GM10248 (cell line): ENCODE measurements at regions not wholly inside any gene's neighbourhood (a gene's known extent, or its start where the extent isn't known, plus 50 kb on each side); places are given as distances from the start of the nearest gene placed in this dataset.

Source experiments
- CTCF ChIA-PET: fragments of 300-600 bp; sonication (Branson Sonifier 250); formaldehyde crosslinking; extraction: SDS; loops from one replicate; lab custom pipeline; 2021; ENCODE audit warnings: antibody characterized with exemption; lab: Yijun Ruan, JAX
- POLR2A ChIA-PET: fragments of 350-650 bp; sonication (Branson Sonifier 250); formaldehyde crosslinking; extraction: SDS; loops from one replicate; lab custom pipeline; 2020; ENCODE audit warnings: antibody characterized with exemption; lab: Yijun Ruan, JAX
- DNase-seq: peaks from one replicate; pipeline ENCODE4 v3.0.0; 2012; ENCODE audit errors: extremely low spot score
- CTCF ChIP-seq: IDR thresholded peaks from 2 replicates; pipeline ENCODE4 v1.5.1; 2012; ENCODE audit warnings: mild to moderate bottlenecking, low read depth; ENCODE audit errors: extremely low read depth, missing control alignments, control extremely low read depth

- ChIA-PET CTCF (interaction anchor here (1.9 kb wide), 1 partner anchor 13 kb away, joined by 7 read pairs; no protein-coding TSS in a partner anchor), POLR2A (no interaction called here)
- TF ChIP-seq CTCF, result no peak
- DNase-seq, result no peak
These were observed 126.5 kb upstream of the HDAC9 start for GRCh38 chr7:18369011-18369410.

- no peak for TF ChIP-seq CTCF
- POLR2A ChIA-PET, result no interaction called here
- no peak for DNase-seq
- CTCF ChIA-PET, result interaction anchor here (0.9 kb wide), 1 partner anchor 10 kb away, joined by 4 read pairs; no protein-coding TSS in a partner anchor
These were observed 124.9 kb upstream of the HDAC9 start for GRCh38 chr7:18370633-18371032.

GRCh38 chr7:18378989-18379605 lies 116.5 kb upstream of the HDAC9 start:
- TF ChIP-seq CTCF, result no peak
- ChIA-PET CTCF (interaction anchor here (1.0 kb wide), 1 partner anchor 794 kb away, joined by 3 read pairs; no protein-coding TSS in a partner anchor), POLR2A (no interaction called here)
- DNase-seq, result no peak

- DNase-seq, result no peak
- ChIA-PET CTCF (no interaction called here), POLR2A (no interaction called here)
These were observed 110.9 kb upstream of the HDAC9 start for GRCh38 chr7:18384491-18385143.

GRCh38 chr7:18386607-18387006 lies 108.9 kb upstream of the HDAC9 start:
- POLR2A ChIA-PET, result no interaction called here
- TF ChIP-seq CTCF, result no peak
- CTCF ChIA-PET, result interaction anchor here (0.9 to 2.3 kb wide), 7 partner anchors 13 to 278 kb away, joined by 3 to 13 read pairs (median 4); no protein-coding TSS in a partner anchor
- DNase-seq, result no peak

More at GRCh38 chr7:18384491-18385143, 110.9 kb upstream of the HDAC9 start:
- TF ChIP-seq CTCF, result no peak

- CTCF ChIA-PET, result interaction anchor here (0.9 to 2.3 kb wide), 7 partner anchors 12 to 278 kb away, joined by 3 to 13 read pairs (median 4); no protein-coding TSS in a partner anchor
- no peak for TF ChIP-seq CTCF
- POLR2A ChIA-PET, result no interaction called here
- DNase-seq, result no peak
These were observed 108.3 kb upstream of the HDAC9 start for GRCh38 chr7:18387191-18387735.
